ENCODE measurements at regions not wholly inside any gene's neighbourhood (a gene's known extent, or its start where the extent isn't known, plus 50 kb on each side); places are given as distances from the start of the nearest gene placed in this dataset.

- Histone ChIP-seq H3K27ac (ENCODE audit: low read depth, low read length) (no peak overlapping the region), H3K9me3 (ENCODE audit: insufficient read depth in 2 of 2, low read depth in 1 of 2, low read length in 1 of 2) (no peaks in the 10 kb centered on the region), H3K27me3 (replicated peaks in 1 of 4; ENCODE audit: control insufficient read depth in 3 of 4, extremely low read depth in 1 of 4, insufficient read depth in 3 of 4, low read length in 3 of 4) (no peaks in the 10 kb centered on the region), H3K18ac (ENCODE audit: extremely low read depth, low read length) (no peak overlapping the region), H3K4ac (replicated peaks; ENCODE audit: insufficient read length, low read depth, low read length) (no peak overlapping the region), H3K23me2 (ENCODE audit: low read depth, low read length) (no peaks in the 10 kb centered on the region), H3K4me2 (ENCODE audit: insufficient read depth in 1 of 2, low read depth in 2 of 2, low read length in 2 of 2) (no peak overlapping the region), H3K23ac (ENCODE audit: insufficient read length) (no peak overlapping the region), H3K56ac (replicated peaks; ENCODE audit: insufficient read length, low read depth, low read length) (no peak overlapping the region), H4K20me1 (replicated peaks in 1 of 2; ENCODE audit: control insufficient read depth in 1 of 2, insufficient read depth in 2 of 2, low read length in 2 of 2) (no peaks in the 10 kb centered on the region), H2AK5ac (ENCODE audit: low read depth, low read length) (no peak overlapping the region), H2BK5ac (ENCODE audit: low read depth, low read length) (no peak overlapping the region), H3K14ac (ENCODE audit: insufficient read length) (no peak overlapping the region), H2BK15ac (ENCODE audit: low read length) (no peak overlapping the region), H2BK120ac (replicated peaks; ENCODE audit: low read depth, low read length) (no peak overlapping the region), H3K79me2 (ENCODE audit: control insufficient read depth in 1 of 2, insufficient read depth in 2 of 2, low read length in 2 of 2) (no peaks in the 10 kb centered on the region), H4K91ac (replicated peaks; ENCODE audit: insufficient read length, low read length) (no peak overlapping the region), H4K5ac (ENCODE audit: insufficient read length, low read depth, low read length) (no peak overlapping the region), H3K4me1 (replicated peaks in 1 of 4; ENCODE audit: control insufficient read depth in 3 of 4, insufficient read depth in 4 of 4, low read length in 3 of 4) (no peaks in the 10 kb centered on the region), H3K79me1 (ENCODE audit: low read depth, low read length) (no peaks in the 10 kb centered on the region), H3K4me3 (ENCODE audit: extremely low read depth in 1 of 4, insufficient read depth in 2 of 4, low read depth in 3 of 4, low read length in 4 of 4) (no peak overlapping the region), H2AFZ (ENCODE audit: low read length) (no peak overlapping the region), H2BK12ac (ENCODE audit: low read depth, low read length) (no peak overlapping the region), H4K8ac (ENCODE audit: extremely low read depth, insufficient read depth, low read length) (no peak overlapping the region), H2BK20ac (ENCODE audit: low read length) (no peak overlapping the region), H3K36me3 (ENCODE audit: control insufficient read depth in 2 of 4, insufficient read depth in 4 of 4, low read length in 3 of 4) (no peaks in the 10 kb centered on the region), H3K9ac (replicated peaks in 1 of 4; ENCODE audit: extremely low read depth in 1 of 4, low read depth in 3 of 4, low read length in 3 of 4) (no peak overlapping the region)
- no peak for DNase-seq (ENCODE audit: low read depth in 1 of 2, low spot score in 2 of 2)
- ChIA-PET CTCF (ENCODE audit: partially characterized antibody) (no interaction called here), POLR2A (ENCODE audit: partially characterized antibody) (no interaction called here)
- TF ChIP-seq TCF12 (IDR thresholded peaks at IDR 0.05; ENCODE audit: low read depth, low read length) (no peak), JUN (IDR thresholded peaks at IDR 0.05; ENCODE audit: low read depth, low read length) (no peak), RBBP5 (IDR thresholded peaks at IDR 0.05; ENCODE audit: borderline replicate concordance, low read depth, low read length) (no peak), SRF (IDR thresholded peaks at IDR 0.05; ENCODE audit: low read depth, low read length) (no peak), BCL11A (IDR thresholded peaks at IDR 0.05; ENCODE audit: low read depth in 2 of 2, low read length in 2 of 2) (no peak), KDM4A (IDR thresholded peaks at IDR 0.05; ENCODE audit: low read depth, low read length, severe bottlenecking) (no peak), SIX5 (IDR thresholded peaks at IDR 0.05; ENCODE audit: low read depth, low read length) (no peak), YY1 (IDR thresholded peaks at IDR 0.05; ENCODE audit: low read depth, low read length) (no peak), ASH2L (IDR thresholded peaks at IDR 0.05; ENCODE audit: low read length) (no peak), CHD2 (IDR thresholded peaks at IDR 0.05; ENCODE audit: low read length) (no peak), SP4 (IDR thresholded peaks at IDR 0.05; ENCODE audit: low read length) (no peak), GTF2F1 (IDR thresholded peaks at IDR 0.05; ENCODE audit: borderline replicate concordance, low read depth, low read length) (no peak)
- 100% methylated on average over 1 of the region's 1 CpG; no CpG with 5 or more reads in 1 of the 2 experiments for WGBS, 2 experiments (ENCODE audit: extremely low coverage in 1 of 2, insufficient coverage in 1 of 2, insufficient read length in 1 of 2, insufficient replicate concordance in 2 of 2, low coverage in 1 of 2, low lambda C conversion rate in 2 of 2, missing lambda C conversion rate in 1 of 2)
- FAIRE-seq, result no peak
Measured at GRCh38 chr13:67481445-67481844, 251.3 kb upstream of the PCDH9 start.

Measured in H1 (cell line).